ENCODE measurements at regions not wholly inside any gene's neighbourhood (a gene's known extent, or its start where the extent isn't known, plus 50 kb on each side); places are given as distances from the start of the nearest gene placed in this dataset.
"Not testable (repeated sequence)": the region's sequence is repeated elsewhere in the genome, so short reads cannot be mapped to it uniquely, and the experiment has no call there.

GRCh38 chrY:26268934-26269333 is 647.0 kb downstream of the CDY1 start:
- not testable (repeated sequence) for H3K79me2 ChIP-seq (ENCODE audit: insufficient read depth, low read length); H4K20me1 ChIP-seq (ENCODE audit: insufficient read depth, low read length); H3K36me3 ChIP-seq (ENCODE audit: insufficient read depth, low read length); H3K4me2 ChIP-seq (ENCODE audit: insufficient read depth, low read length); H2AFZ ChIP-seq (ENCODE audit: low read depth, low read length); H3K9me3 ChIP-seq (ENCODE audit: insufficient read depth, low read length, severe bottlenecking); H3K4me1 ChIP-seq (ENCODE audit: insufficient read depth, low read length); H3K27me3 ChIP-seq (ENCODE audit: insufficient read depth, low read length, poor library complexity); H3K9ac ChIP-seq (ENCODE audit: low read depth, low read length); H3K27ac ChIP-seq (ENCODE audit: low read length); H3K4me3 ChIP-seq (ENCODE audit: low read depth in 1 of 2, low read length in 2 of 2); DNase-seq; ATAC-seq (ENCODE audit: insufficient read depth, low read depth)

GRCh38 chrY:26273089-26273488 is 651.2 kb downstream of the CDY1 start:
- not testable (repeated sequence) for H3K9me3 ChIP-seq (ENCODE audit: insufficient read depth, low read length, severe bottlenecking); DNase-seq; H3K4me1 ChIP-seq (ENCODE audit: insufficient read depth, low read length); ATAC-seq (ENCODE audit: insufficient read depth, low read depth); H3K9ac ChIP-seq (ENCODE audit: low read depth, low read length); H3K27ac ChIP-seq (ENCODE audit: low read length); H3K4me2 ChIP-seq (ENCODE audit: insufficient read depth, low read length); H3K27me3 ChIP-seq (ENCODE audit: insufficient read depth, low read length, poor library complexity); H4K20me1 ChIP-seq (ENCODE audit: insufficient read depth, low read length); H3K4me3 ChIP-seq (ENCODE audit: low read depth in 1 of 2, low read length in 2 of 2); H3K36me3 ChIP-seq (ENCODE audit: insufficient read depth, low read length); H3K79me2 ChIP-seq (ENCODE audit: insufficient read depth, low read length); H2AFZ ChIP-seq (ENCODE audit: low read depth, low read length)

- ATAC-seq (ENCODE audit: insufficient read depth, low read depth); H4K20me1 ChIP-seq (ENCODE audit: insufficient read depth, low read length); H3K36me3 ChIP-seq (ENCODE audit: insufficient read depth, low read length); H3K9ac ChIP-seq (ENCODE audit: low read depth, low read length); H3K27ac ChIP-seq (ENCODE audit: low read length); H2AFZ ChIP-seq (ENCODE audit: low read depth, low read length); H3K4me3 ChIP-seq (ENCODE audit: low read depth in 1 of 2, low read length in 2 of 2); H3K4me2 ChIP-seq (ENCODE audit: insufficient read depth, low read length); H3K9me3 ChIP-seq (ENCODE audit: insufficient read depth, low read length, severe bottlenecking); H3K27me3 ChIP-seq (ENCODE audit: insufficient read depth, low read length, poor library complexity); DNase-seq; H3K79me2 ChIP-seq (ENCODE audit: insufficient read depth, low read length); H3K4me1 ChIP-seq (ENCODE audit: insufficient read depth, low read length): not testable (repeated sequence)
Observed at GRCh38 chrY:26306046-26306445, 684.1 kb downstream of the CDY1 start.

GRCh38 chrY:26306630-26307385 is 684.9 kb downstream of the CDY1 start:
- H4K20me1 ChIP-seq (ENCODE audit: insufficient read depth, low read length); H3K9ac ChIP-seq (ENCODE audit: low read depth, low read length); H3K36me3 ChIP-seq (ENCODE audit: insufficient read depth, low read length); H2AFZ ChIP-seq (ENCODE audit: low read depth, low read length); H3K4me1 ChIP-seq (ENCODE audit: insufficient read depth, low read length); H3K27me3 ChIP-seq (ENCODE audit: insufficient read depth, low read length, poor library complexity); H3K27ac ChIP-seq (ENCODE audit: low read length); H3K4me2 ChIP-seq (ENCODE audit: insufficient read depth, low read length); DNase-seq; H3K4me3 ChIP-seq (ENCODE audit: low read depth in 1 of 2, low read length in 2 of 2); ATAC-seq (ENCODE audit: insufficient read depth, low read depth); H3K79me2 ChIP-seq (ENCODE audit: insufficient read depth, low read length); H3K9me3 ChIP-seq (ENCODE audit: insufficient read depth, low read length, severe bottlenecking): not testable (repeated sequence)

GRCh38 chrY:26308308-26308707 is 686.4 kb downstream of the CDY1 start:
- H3K27me3 ChIP-seq (ENCODE audit: insufficient read depth, low read length, poor library complexity); H3K79me2 ChIP-seq (ENCODE audit: insufficient read depth, low read length); ATAC-seq (ENCODE audit: insufficient read depth, low read depth); H3K4me1 ChIP-seq (ENCODE audit: insufficient read depth, low read length); H3K27ac ChIP-seq (ENCODE audit: low read length); H2AFZ ChIP-seq (ENCODE audit: low read depth, low read length); H3K4me3 ChIP-seq (ENCODE audit: low read depth in 1 of 2, low read length in 2 of 2); H4K20me1 ChIP-seq (ENCODE audit: insufficient read depth, low read length); H3K9ac ChIP-seq (ENCODE audit: low read depth, low read length); H3K4me2 ChIP-seq (ENCODE audit: insufficient read depth, low read length); DNase-seq; H3K36me3 ChIP-seq (ENCODE audit: insufficient read depth, low read length); H3K9me3 ChIP-seq (ENCODE audit: insufficient read depth, low read length, severe bottlenecking): not testable (repeated sequence)

GRCh38 chrY:26315065-26315464 is 693.1 kb downstream of the CDY1 start:
- not testable (repeated sequence) for H3K79me2 ChIP-seq (ENCODE audit: insufficient read depth, low read length); H2AFZ ChIP-seq (ENCODE audit: low read depth, low read length); H3K9ac ChIP-seq (ENCODE audit: low read depth, low read length); H3K4me3 ChIP-seq (ENCODE audit: low read depth in 1 of 2, low read length in 2 of 2); ATAC-seq (ENCODE audit: insufficient read depth, low read depth); H3K27me3 ChIP-seq (ENCODE audit: insufficient read depth, low read length, poor library complexity); H3K27ac ChIP-seq (ENCODE audit: low read length); H3K4me1 ChIP-seq (ENCODE audit: insufficient read depth, low read length); H4K20me1 ChIP-seq (ENCODE audit: insufficient read depth, low read length); H3K36me3 ChIP-seq (ENCODE audit: insufficient read depth, low read length); H3K9me3 ChIP-seq (ENCODE audit: insufficient read depth, low read length, severe bottlenecking); H3K4me2 ChIP-seq (ENCODE audit: insufficient read depth, low read length); DNase-seq
- peak; percentile 10 for TF ChIP-seq CTCF (IDR thresholded peaks at IDR 0.05; ENCODE audit: borderline replicate concordance, extremely low read depth, low read length, poor library complexity, severe bottlenecking)

GRCh38 chrY:26319488-26320202 is 697.7 kb downstream of the CDY1 start:
- H4K20me1 ChIP-seq (ENCODE audit: insufficient read depth, low read length); H3K4me1 ChIP-seq (ENCODE audit: insufficient read depth, low read length); H3K27ac ChIP-seq (ENCODE audit: low read length); H3K79me2 ChIP-seq (ENCODE audit: insufficient read depth, low read length); H2AFZ ChIP-seq (ENCODE audit: low read depth, low read length); H3K27me3 ChIP-seq (ENCODE audit: insufficient read depth, low read length, poor library complexity); ATAC-seq (ENCODE audit: insufficient read depth, low read depth); H3K9ac ChIP-seq (ENCODE audit: low read depth, low read length); H3K4me2 ChIP-seq (ENCODE audit: insufficient read depth, low read length); DNase-seq; H3K9me3 ChIP-seq (ENCODE audit: insufficient read depth, low read length, severe bottlenecking); H3K36me3 ChIP-seq (ENCODE audit: insufficient read depth, low read length); H3K4me3 ChIP-seq (ENCODE audit: low read depth in 1 of 2, low read length in 2 of 2): not testable (repeated sequence)
